GM23248 (cell line): ENCODE measurements at regions not wholly inside any gene's neighbourhood (a gene's known extent, or its start where the extent isn't known, plus 50 kb on each side); places are given as distances from the start of the nearest gene placed in this dataset.
"Not testable (repeated sequence)": the region's sequence is repeated elsewhere in the genome, so short reads cannot be mapped to it uniquely, and the experiment has no call there.

Experiments
- EZH2 ChIP-seq: fragments of 200-600 bp; sonication (generic); IDR thresholded peaks from 2 replicates; pipeline ENCODE4 v1.6.1; 2018; ENCODE audit warnings: antibody characterized with exemption, mild to moderate bottlenecking; ENCODE audit not compliant: insufficient read depth, poor library complexity, severe bottlenecking
- EZH2phosphoT487 ChIP-seq: fragments of 200-600 bp; sonication (generic); IDR thresholded peaks from 2 replicates; pipeline ENCODE4 v1.6.1; 2018; ENCODE audit warnings: antibody characterized with exemption, moderate library complexity, mild to moderate bottlenecking, low read depth; ENCODE audit not compliant: insufficient read depth

GRCh38 chr5:12131020-12131419 is 226.8 kb upstream of the CTNND2 start:
- not testable (repeated sequence) for TF ChIP-seq EZH2, EZH2phosphoT487
